Sigmoid colon (tissue), 4 donors: ENCODE measurements at regions not wholly inside any gene's neighbourhood (a gene's known extent, or its start where the extent isn't known, plus 50 kb on each side); places are given as distances from the start of the nearest gene placed in this dataset.

Experiments used
- POLR2AphosphoS5 ChIP-seq, 4 donors: sonication (generic); formaldehyde crosslinking; IDR thresholded peaks; one replicate each; pipeline ENCODE4 v1.6.1; 2017; ENCODE audit warnings: antibody characterized with exemption in 4 of 4
- TF ChIP-seq, protein P1 (sequence below), 4 experiments: fragments of 450-650 bp in 3 of 4; fragments of 200-600 bp in 1 of 4; IDR thresholded peaks; one replicate each; pipeline ENCODE4 v1.5.1; 2016 to 2019; ENCODE audit warnings: antibody characterized with exemption in 4 of 4, mild to moderate bottlenecking in 3 of 4, moderate library complexity in 2 of 4

DNA sequence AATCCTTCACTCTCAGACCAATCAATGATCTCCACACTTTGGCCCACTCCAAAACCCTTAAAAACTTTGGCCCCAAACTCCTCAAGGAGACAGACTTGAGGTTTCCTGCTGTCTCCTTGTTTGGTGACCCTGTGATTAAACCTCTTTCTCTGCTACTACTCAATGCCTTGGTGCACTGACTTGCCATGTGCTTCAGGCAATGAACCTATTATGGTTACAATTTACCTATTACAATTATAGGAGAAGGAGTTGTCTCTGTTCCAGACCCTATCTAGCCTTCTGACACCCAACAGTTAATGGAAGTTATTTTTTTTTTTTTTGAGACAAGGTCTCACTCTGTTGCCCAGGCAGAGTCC is 263.1 kb downstream of the STIM2 start:
- TF ChIP-seq, protein P1, sequence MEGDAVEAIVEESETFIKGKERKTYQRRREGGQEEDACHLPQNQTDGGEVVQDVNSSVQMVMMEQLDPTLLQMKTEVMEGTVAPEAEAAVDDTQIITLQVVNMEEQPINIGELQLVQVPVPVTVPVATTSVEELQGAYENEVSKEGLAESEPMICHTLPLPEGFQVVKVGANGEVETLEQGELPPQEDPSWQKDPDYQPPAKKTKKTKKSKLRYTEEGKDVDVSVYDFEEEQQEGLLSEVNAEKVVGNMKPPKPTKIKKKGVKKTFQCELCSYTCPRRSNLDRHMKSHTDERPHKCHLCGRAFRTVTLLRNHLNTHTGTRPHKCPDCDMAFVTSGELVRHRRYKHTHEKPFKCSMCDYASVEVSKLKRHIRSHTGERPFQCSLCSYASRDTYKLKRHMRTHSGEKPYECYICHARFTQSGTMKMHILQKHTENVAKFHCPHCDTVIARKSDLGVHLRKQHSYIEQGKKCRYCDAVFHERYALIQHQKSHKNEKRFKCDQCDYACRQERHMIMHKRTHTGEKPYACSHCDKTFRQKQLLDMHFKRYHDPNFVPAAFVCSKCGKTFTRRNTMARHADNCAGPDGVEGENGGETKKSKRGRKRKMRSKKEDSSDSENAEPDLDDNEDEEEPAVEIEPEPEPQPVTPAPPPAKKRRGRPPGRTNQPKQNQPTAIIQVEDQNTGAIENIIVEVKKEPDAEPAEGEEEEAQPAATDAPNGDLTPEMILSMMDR (IDR thresholded peaks at IDR 0.05): no peak
- TF ChIP-seq POLR2AphosphoS5 (IDR thresholded peaks at IDR 0.05): no peak
